ENCODE measurements at regions not wholly inside any gene's neighbourhood (a gene's known extent, or its start where the extent isn't known, plus 50 kb on each side); places are given as distances from the start of the nearest gene placed in this dataset.

GRCh38 chr22:47583959-47584562, 821.6 kb downstream of the TBC1D22A start:
- no peaks in the 10 kb centered on the region for H3K27me3 ChIP-seq (ENCODE audit: insufficient read depth)
- no peaks in the 10 kb centered on the region for H3K4me1 Mint-ChIP-seq
- H3K4me2 ChIP-seq, result no peak overlapping the region
- no peak for ATAC-seq
- H3K27ac ChIP-seq (ENCODE audit: low read depth), result no peak overlapping the region
- no peak overlapping the region for H3K4me3 Mint-ChIP-seq
- peaks cover 37% of the 10 kb centered on the region for H3K36me3 Mint-ChIP-seq (ENCODE audit: low read depth)
- no peak for DNase-seq (ENCODE audit: low spot score)
- no peaks in the 10 kb centered on the region for H3F3A ChIP-seq (replicated peaks; ENCODE audit: low read depth)
- H3K4me1 ChIP-seq (ENCODE audit: insufficient read depth), result no peaks in the 10 kb centered on the region
- no peak overlapping the region for H3K27ac Mint-ChIP-seq
- peaks cover 84% of the 10 kb centered on the region for H3K9me3 Mint-ChIP-seq
- H4K20me1 ChIP-seq (replicated peaks; ENCODE audit: insufficient read depth), result no peaks in the 10 kb centered on the region
- no peaks in the 10 kb centered on the region for H3K9me2 ChIP-seq (ENCODE audit: insufficient read depth)
- no peaks in the 10 kb centered on the region for H3K79me2 ChIP-seq (replicated peaks; ENCODE audit: insufficient read depth)
- TF ChIP-seq STAT1 (IDR thresholded peaks at IDR 0.05; ENCODE audit: unreplicated experiment), result no peak
- no peak for TF ChIP-seq NANOG (IDR thresholded peaks at IDR 0.05; ENCODE audit: borderline replicate concordance)
- TF ChIP-seq REST (IDR thresholded peaks at IDR 0.05; ENCODE audit: unreplicated experiment), result no peak
- no peak for TF ChIP-seq CREB1 (CRISPR knock-in tag; IDR thresholded peaks at IDR 0.05; ENCODE audit: low read depth)
- no peak for TF ChIP-seq ZNF462 (CRISPR knock-in tag; IDR thresholded peaks at IDR 0.05)
- no peak for TF ChIP-seq ZNF331 (CRISPR knock-in tag; IDR thresholded peaks at IDR 0.05; ENCODE audit: low read depth)
- TF ChIP-seq JUNB (IDR thresholded peaks at IDR 0.05; ENCODE audit: unreplicated experiment), result no peak
- no peak for TF ChIP-seq CTCF (conservative IDR thresholded peaks at IDR 0.05; ENCODE audit: low read depth in 2 of 2)
- no peak for TF ChIP-seq POLR2AphosphoS5 (IDR thresholded peaks at IDR 0.05; ENCODE audit: low read depth)
- TF ChIP-seq EZH2 (IDR thresholded peaks at IDR 0.05; ENCODE audit: low read depth, unreplicated experiment), result no peak
- no peak for TF ChIP-seq ZNF114 (CRISPR knock-in tag; IDR thresholded peaks at IDR 0.05)
- H3K4me3 ChIP-seq, result no peak overlapping the region
- H2AFZ ChIP-seq, result no peak overlapping the region
- peaks cover 9% of the 10 kb centered on the region for H3K36me3 ChIP-seq (ENCODE audit: insufficient read depth)
- peaks cover 8% of the 10 kb centered on the region for H3K27me3 Mint-ChIP-seq (ENCODE audit: insufficient read depth, low read depth, poor library complexity)

Data from GM23338 (cell line).